GM23338 (cell line): ENCODE measurements at regions not wholly inside any gene's neighbourhood (a gene's known extent, or its start where the extent isn't known, plus 50 kb on each side); places are given as distances from the start of the nearest gene placed in this dataset.

ENCODE experiments used
- ATAC-seq: fragments of 200-7000 bp; cut with Tn5 transposase; 3 replicates; pipeline ENCODE4 v1.9.1; 2020
- DNase-seq: peaks from one replicate; pipeline ENCODE4 v3.0.0-alpha.2; 2015; ENCODE audit warnings: low spot score
- H2AFZ ChIP-seq: fragments of 200-600 bp; sonication (generic); 2 replicates; pipeline ENCODE4 v1.8.0; 2016; ENCODE audit warnings: antibody characterized with exemption, mild to moderate bottlenecking, moderate library complexity
- H3F3A ChIP-seq: fragments of 200-600 bp; sonication (generic); replicated peaks from 2 replicates; pipeline ENCODE4 v1.8.0; 2017; ENCODE audit warnings: antibody characterized with exemption, mixed run types, low read depth
- H3K27ac ChIP-seq: fragments of 200-600 bp; sonication (generic); 2 replicates; pipeline ENCODE4 v1.6.1; 2016; ENCODE audit warnings: low read depth
- H3K27me3 ChIP-seq: fragments of 200-600 bp; sonication (generic); 2 replicates; pipeline ENCODE4 v1.8.0; 2016; ENCODE audit warnings: mild to moderate bottlenecking, mixed run types, moderate library complexity; ENCODE audit not compliant: insufficient read depth
- H3K36me3 ChIP-seq: fragments of 200-600 bp; sonication (generic); 2 replicates; pipeline ENCODE4 v1.8.0; 2016; ENCODE audit warnings: mild to moderate bottlenecking; ENCODE audit not compliant: insufficient read depth
- H3K4me1 ChIP-seq: fragments of 200-600 bp; sonication (generic); 2 replicates; pipeline ENCODE4 v1.8.0; 2016; ENCODE audit warnings: mild to moderate bottlenecking, moderate library complexity; ENCODE audit not compliant: insufficient read depth
- H3K4me2 ChIP-seq: fragments of 200-600 bp; sonication (generic); 2 replicates; pipeline ENCODE4 v1.7.1; 2017; ENCODE audit warnings: mixed run types
- H3K4me3 ChIP-seq: fragments of 200-600 bp; sonication (generic); 2 replicates; pipeline ENCODE4 v1.6.1; 2016; ENCODE audit warnings: mixed run types
- H3K79me2 ChIP-seq: fragments of 200-600 bp; sonication (generic); replicated peaks from 2 replicates; pipeline ENCODE4 v1.8.0; 2017; ENCODE audit warnings: mild to moderate bottlenecking; ENCODE audit not compliant: insufficient read depth
- H3K9me2 ChIP-seq: fragments of 200-600 bp; sonication (generic); 2 replicates; pipeline ENCODE4 v1.8.0; 2017; ENCODE audit not compliant: insufficient read depth
- H4K20me1 ChIP-seq: fragments of 200-600 bp; sonication (generic); replicated peaks from 2 replicates; pipeline ENCODE4 v1.8.0; 2017; ENCODE audit warnings: mild to moderate bottlenecking; ENCODE audit not compliant: insufficient read depth
- H3K27ac Mint-ChIP-seq: 2 replicates; pipeline ENCODE4 v1.8.0; 2020; ENCODE audit warnings: inconsistent platforms, mild to moderate bottlenecking, moderate library complexity, mixed read lengths
- H3K27me3 Mint-ChIP-seq: 3 replicates; pipeline ENCODE4 v1.8.0; 2022; ENCODE audit warnings: low read depth, mild to moderate bottlenecking, moderate library complexity, mixed read lengths, inconsistent platforms; ENCODE audit not compliant: insufficient read depth, poor library complexity
- H3K36me3 Mint-ChIP-seq: 3 replicates; pipeline ENCODE4 v1.8.0; 2021; ENCODE audit warnings: low read depth, mild to moderate bottlenecking, inconsistent platforms, moderate library complexity, mixed read lengths
- H3K4me1 Mint-ChIP-seq: 3 replicates; pipeline ENCODE4 v1.8.0; 2020; ENCODE audit warnings: mild to moderate bottlenecking, inconsistent platforms, mixed read lengths
- H3K4me3 Mint-ChIP-seq: 3 replicates; pipeline ENCODE4 v1.8.0; 2021; ENCODE audit warnings: moderate library complexity, mild to moderate bottlenecking, inconsistent platforms, mixed read lengths
- H3K9me3 Mint-ChIP-seq: 3 replicates; pipeline ENCODE4 v1.8.0; 2020; ENCODE audit warnings: moderate library complexity, mild to moderate bottlenecking, inconsistent platforms, mixed read lengths
- CREB1 ChIP-seq: fragments of 250-450 bp; sonication (Bioruptor Pico); IDR thresholded peaks from 2 replicates; pipeline ENCODE4 v1.5.0; 2020; ENCODE audit warnings: low read depth, mild to moderate bottlenecking, moderate library complexity
- EZH2 ChIP-seq: fragments of 200-600 bp; sonication (generic); IDR thresholded peaks from one replicate; pipeline ENCODE4 v1.8.0; 2017; ENCODE audit warnings: antibody characterized with exemption, mild to moderate bottlenecking, low read depth; ENCODE audit not compliant: unreplicated experiment
- EZH2phosphoT487 ChIP-seq: fragments of 200-600 bp; sonication (generic); IDR thresholded peaks from one replicate; pipeline ENCODE4 v1.8.1; 2018; ENCODE audit warnings: antibody characterized with exemption; ENCODE audit not compliant: unreplicated experiment
- JUNB ChIP-seq: IDR thresholded peaks from one replicate; pipeline ENCODE4 v1.6.1; 2016; ENCODE audit warnings: antibody characterized with exemption; ENCODE audit not compliant: unreplicated experiment
- NANOG ChIP-seq: IDR thresholded peaks from 2 replicates; pipeline ENCODE4 v1.6.1; 2016; ENCODE audit warnings: antibody characterized with exemption, borderline replicate concordance
- POLR2AphosphoS5 ChIP-seq: IDR thresholded peaks from 2 replicates; pipeline ENCODE4 v1.6.1; 2016; ENCODE audit warnings: antibody characterized with exemption, low read depth
- STAT1 ChIP-seq: IDR thresholded peaks from one replicate; pipeline ENCODE4 v1.6.1; 2016; ENCODE audit warnings: antibody characterized with exemption; ENCODE audit not compliant: unreplicated experiment
- ZNF114 ChIP-seq: fragments of 250-450 bp; sonication (Bioruptor Pico); IDR thresholded peaks from 2 replicates; pipeline ENCODE4 v1.5.0; 2020; ENCODE audit warnings: mild to moderate bottlenecking, moderate library complexity
- ZNF331 ChIP-seq: fragments of 250-450 bp; sonication (Bioruptor Pico); IDR thresholded peaks from 2 replicates; pipeline ENCODE4 v1.5.0; 2020; ENCODE audit warnings: low read depth, mild to moderate bottlenecking, moderate library complexity
- TF ChIP-seq, protein P1 (sequence below): IDR thresholded peaks from 2 replicates; pipeline ENCODE4 v1.6.1; 2016; ENCODE audit warnings: antibody characterized with exemption
- TF ChIP-seq, protein P2 (sequence below), 2 experiments: fragments of 200-600 bp in 1 of 2; sonication (generic) in 1 of 2; conservative IDR thresholded peaks; 2 replicates each; pipeline versions ENCODE4 v1.5.1 to v1.6.1; 2016 to 2017; ENCODE audit warnings: antibody characterized with exemption in 2 of 2, low read depth in 2 of 2, mild to moderate bottlenecking in 2 of 2, moderate library complexity in 1 of 2
- TF ChIP-seq, protein P3 (sequence below): fragments of 250-450 bp; sonication (Bioruptor Pico); IDR thresholded peaks from 2 replicates; pipeline ENCODE4 v1.5.0; 2020; ENCODE audit warnings: mild to moderate bottlenecking, moderate library complexity
- TF ChIP-seq, protein P4 (sequence below): IDR thresholded peaks from one replicate; pipeline ENCODE4 v1.6.1; 2018; ENCODE audit warnings: antibody characterized with exemption; ENCODE audit not compliant: unreplicated experiment

DNA sequence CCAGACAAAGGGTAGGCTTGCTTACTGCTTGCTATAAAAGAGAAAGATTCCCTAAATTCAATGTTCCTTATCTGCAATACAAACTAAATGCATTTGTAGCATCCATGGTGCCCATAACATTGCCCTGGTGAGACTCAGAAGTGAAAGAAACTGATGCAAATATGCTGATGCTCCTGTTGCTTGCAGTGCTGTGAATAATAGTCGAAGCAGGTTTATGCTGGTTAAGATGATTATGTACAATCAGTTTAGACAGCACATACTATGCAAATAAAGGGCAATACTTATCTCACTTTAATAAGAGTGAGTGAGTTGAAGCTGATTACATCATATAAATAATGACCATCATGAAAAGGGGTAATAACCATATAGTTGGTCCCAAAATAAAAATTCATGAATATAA is 215.5 kb downstream of the SNCAIP start:
- H3K36me3 ChIP-seq, result no peaks in the 10 kb centered on the region
- DNase-seq, result no peak
- H3K4me3 Mint-ChIP-seq, result no peak overlapping the region
- no peak overlapping the region for H3K4me2 ChIP-seq
- H3K27ac Mint-ChIP-seq, result no peak overlapping the region
- no peak overlapping the region for H2AFZ ChIP-seq
- no peaks in the 10 kb centered on the region for H3K4me1 ChIP-seq
- H3F3A ChIP-seq, result no peaks in the 10 kb centered on the region
- no peak overlapping the region for H3K4me3 ChIP-seq
- no peaks in the 10 kb centered on the region for H4K20me1 ChIP-seq
- no peak overlapping the region for H3K27ac ChIP-seq
- H3K9me3 Mint-ChIP-seq, result no peaks in the 10 kb centered on the region; the same call in 2 of the 3 replicates
- H3K4me1 Mint-ChIP-seq, result peaks cover 6% of the 10 kb centered on the region; the same call in 2 of the 3 replicates
- no peaks in the 10 kb centered on the region for H3K79me2 ChIP-seq
- no peaks in the 10 kb centered on the region for H3K27me3 ChIP-seq
- H3K36me3 Mint-ChIP-seq, result no peaks in the 10 kb centered on the region
- H3K27me3 Mint-ChIP-seq, result peaks cover 2% of the 10 kb centered on the region
- no peak for ATAC-seq
- TF ChIP-seq, protein P1, sequence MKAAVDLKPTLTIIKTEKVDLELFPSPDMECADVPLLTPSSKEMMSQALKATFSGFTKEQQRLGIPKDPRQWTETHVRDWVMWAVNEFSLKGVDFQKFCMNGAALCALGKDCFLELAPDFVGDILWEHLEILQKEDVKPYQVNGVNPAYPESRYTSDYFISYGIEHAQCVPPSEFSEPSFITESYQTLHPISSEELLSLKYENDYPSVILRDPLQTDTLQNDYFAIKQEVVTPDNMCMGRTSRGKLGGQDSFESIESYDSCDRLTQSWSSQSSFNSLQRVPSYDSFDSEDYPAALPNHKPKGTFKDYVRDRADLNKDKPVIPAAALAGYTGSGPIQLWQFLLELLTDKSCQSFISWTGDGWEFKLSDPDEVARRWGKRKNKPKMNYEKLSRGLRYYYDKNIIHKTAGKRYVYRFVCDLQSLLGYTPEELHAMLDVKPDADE, result no peak
- TF ChIP-seq CREB1, result no peak
- TF ChIP-seq, protein P2, sequence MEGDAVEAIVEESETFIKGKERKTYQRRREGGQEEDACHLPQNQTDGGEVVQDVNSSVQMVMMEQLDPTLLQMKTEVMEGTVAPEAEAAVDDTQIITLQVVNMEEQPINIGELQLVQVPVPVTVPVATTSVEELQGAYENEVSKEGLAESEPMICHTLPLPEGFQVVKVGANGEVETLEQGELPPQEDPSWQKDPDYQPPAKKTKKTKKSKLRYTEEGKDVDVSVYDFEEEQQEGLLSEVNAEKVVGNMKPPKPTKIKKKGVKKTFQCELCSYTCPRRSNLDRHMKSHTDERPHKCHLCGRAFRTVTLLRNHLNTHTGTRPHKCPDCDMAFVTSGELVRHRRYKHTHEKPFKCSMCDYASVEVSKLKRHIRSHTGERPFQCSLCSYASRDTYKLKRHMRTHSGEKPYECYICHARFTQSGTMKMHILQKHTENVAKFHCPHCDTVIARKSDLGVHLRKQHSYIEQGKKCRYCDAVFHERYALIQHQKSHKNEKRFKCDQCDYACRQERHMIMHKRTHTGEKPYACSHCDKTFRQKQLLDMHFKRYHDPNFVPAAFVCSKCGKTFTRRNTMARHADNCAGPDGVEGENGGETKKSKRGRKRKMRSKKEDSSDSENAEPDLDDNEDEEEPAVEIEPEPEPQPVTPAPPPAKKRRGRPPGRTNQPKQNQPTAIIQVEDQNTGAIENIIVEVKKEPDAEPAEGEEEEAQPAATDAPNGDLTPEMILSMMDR (conservative IDR thresholded peaks at IDR 0.05; ENCODE audit: low read depth in 2 of 2), result no peak
- no peak for TF ChIP-seq JUNB
- TF ChIP-seq, protein P3, sequence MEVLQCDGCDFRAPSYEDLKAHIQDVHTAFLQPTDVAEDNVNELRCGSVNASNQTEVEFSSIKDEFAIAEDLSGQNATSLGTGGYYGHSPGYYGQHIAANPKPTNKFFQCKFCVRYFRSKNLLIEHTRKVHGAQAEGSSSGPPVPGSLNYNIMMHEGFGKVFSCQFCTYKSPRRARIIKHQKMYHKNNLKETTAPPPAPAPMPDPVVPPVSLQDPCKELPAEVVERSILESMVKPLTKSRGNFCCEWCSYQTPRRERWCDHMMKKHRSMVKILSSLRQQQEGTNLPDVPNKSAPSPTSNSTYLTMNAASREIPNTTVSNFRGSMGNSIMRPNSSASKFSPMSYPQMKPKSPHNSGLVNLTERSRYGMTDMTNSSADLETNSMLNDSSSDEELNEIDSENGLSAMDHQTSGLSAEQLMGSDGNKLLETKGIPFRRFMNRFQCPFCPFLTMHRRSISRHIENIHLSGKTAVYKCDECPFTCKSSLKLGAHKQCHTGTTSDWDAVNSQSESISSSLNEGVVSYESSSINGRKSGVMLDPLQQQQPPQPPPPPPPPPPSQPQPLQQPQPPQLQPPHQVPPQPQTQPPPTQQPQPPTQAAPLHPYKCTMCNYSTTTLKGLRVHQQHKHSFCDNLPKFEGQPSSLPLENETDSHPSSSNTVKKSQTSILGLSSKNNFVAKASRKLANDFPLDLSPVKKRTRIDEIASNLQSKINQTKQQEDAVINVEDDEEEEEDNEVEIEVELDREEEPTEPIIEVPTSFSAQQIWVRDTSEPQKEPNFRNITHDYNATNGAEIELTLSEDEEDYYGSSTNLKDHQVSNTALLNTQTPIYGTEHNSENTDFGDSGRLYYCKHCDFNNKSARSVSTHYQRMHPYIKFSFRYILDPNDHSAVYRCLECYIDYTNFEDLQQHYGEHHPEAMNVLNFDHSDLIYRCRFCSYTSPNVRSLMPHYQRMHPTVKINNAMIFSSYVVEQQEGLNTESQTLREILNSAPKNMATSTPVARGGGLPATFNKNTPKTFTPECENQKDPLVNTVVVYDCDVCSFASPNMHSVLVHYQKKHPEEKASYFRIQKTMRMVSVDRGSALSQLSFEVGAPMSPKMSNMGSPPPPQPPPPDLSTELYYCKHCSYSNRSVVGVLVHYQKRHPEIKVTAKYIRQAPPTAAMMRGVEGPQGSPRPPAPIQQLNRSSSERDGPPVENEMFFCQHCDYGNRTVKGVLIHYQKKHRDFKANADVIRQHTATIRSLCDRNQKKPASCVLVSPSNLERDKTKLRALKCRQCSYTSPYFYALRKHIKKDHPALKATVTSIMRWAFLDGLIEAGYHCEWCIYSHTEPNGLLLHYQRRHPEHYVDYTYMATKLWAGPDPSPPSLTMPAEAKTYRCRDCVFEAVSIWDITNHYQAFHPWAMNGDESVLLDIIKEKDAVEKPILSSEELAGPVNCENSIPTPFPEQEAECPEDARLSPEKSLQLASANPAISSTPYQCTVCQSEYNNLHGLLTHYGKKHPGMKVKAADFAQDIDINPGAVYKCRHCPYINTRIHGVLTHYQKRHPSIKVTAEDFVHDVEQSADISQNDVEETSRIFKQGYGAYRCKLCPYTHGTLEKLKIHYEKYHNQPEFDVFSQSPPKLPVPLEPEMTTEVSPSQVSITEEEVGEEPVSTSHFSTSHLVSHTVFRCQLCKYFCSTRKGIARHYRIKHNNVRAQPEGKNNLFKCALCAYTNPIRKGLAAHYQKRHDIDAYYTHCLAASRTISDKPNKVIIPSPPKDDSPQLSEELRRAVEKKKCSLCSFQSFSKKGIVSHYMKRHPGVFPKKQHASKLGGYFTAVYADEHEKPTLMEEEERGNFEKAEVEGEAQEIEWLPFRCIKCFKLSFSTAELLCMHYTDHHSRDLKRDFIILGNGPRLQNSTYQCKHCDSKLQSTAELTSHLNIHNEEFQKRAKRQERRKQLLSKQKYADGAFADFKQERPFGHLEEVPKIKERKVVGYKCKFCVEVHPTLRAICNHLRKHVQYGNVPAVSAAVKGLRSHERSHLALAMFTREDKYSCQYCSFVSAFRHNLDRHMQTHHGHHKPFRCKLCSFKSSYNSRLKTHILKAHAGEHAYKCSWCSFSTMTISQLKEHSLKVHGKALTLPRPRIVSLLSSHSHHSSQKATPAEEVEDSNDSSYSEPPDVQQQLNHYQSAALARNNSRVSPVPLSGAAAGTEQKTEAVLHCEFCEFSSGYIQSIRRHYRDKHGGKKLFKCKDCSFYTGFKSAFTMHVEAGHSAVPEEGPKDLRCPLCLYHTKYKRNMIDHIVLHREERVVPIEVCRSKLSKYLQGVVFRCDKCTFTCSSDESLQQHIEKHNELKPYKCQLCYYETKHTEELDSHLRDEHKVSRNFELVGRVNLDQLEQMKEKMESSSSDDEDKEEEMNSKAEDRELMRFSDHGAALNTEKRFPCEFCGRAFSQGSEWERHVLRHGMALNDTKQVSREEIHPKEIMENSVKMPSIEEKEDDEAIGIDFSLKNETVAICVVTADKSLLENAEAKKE (CRISPR knock-in tag), result no peak
- no peak for TF ChIP-seq ZNF331 (CRISPR knock-in tag)
- TF ChIP-seq EZH2phosphoT487, result no peak
- TF ChIP-seq, protein P4, sequence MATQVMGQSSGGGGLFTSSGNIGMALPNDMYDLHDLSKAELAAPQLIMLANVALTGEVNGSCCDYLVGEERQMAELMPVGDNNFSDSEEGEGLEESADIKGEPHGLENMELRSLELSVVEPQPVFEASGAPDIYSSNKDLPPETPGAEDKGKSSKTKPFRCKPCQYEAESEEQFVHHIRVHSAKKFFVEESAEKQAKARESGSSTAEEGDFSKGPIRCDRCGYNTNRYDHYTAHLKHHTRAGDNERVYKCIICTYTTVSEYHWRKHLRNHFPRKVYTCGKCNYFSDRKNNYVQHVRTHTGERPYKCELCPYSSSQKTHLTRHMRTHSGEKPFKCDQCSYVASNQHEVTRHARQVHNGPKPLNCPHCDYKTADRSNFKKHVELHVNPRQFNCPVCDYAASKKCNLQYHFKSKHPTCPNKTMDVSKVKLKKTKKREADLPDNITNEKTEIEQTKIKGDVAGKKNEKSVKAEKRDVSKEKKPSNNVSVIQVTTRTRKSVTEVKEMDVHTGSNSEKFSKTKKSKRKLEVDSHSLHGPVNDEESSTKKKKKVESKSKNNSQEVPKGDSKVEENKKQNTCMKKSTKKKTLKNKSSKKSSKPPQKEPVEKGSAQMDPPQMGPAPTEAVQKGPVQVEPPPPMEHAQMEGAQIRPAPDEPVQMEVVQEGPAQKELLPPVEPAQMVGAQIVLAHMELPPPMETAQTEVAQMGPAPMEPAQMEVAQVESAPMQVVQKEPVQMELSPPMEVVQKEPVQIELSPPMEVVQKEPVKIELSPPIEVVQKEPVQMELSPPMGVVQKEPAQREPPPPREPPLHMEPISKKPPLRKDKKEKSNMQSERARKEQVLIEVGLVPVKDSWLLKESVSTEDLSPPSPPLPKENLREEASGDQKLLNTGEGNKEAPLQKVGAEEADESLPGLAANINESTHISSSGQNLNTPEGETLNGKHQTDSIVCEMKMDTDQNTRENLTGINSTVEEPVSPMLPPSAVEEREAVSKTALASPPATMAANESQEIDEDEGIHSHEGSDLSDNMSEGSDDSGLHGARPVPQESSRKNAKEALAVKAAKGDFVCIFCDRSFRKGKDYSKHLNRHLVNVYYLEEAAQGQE, result no peak
- no peak for TF ChIP-seq STAT1
- no peak for TF ChIP-seq EZH2
- no peak for TF ChIP-seq POLR2AphosphoS5
- no peak for TF ChIP-seq NANOG
- no peak for TF ChIP-seq ZNF114 (CRISPR knock-in tag)
- H3K9me2 ChIP-seq, result 0 out of 2 replicates have a peak, but pooled peaks cover 3% of the 10 kb centered on the region
